ENCODE measurements at regions not wholly inside any gene's neighbourhood (a gene's known extent, or its start where the extent isn't known, plus 50 kb on each side); places are given as distances from the start of the nearest gene placed in this dataset.
"Not testable (repeated sequence)": the region's sequence is repeated elsewhere in the genome, so short reads cannot be mapped to it uniquely, and the experiment has no call there.

DNA sequence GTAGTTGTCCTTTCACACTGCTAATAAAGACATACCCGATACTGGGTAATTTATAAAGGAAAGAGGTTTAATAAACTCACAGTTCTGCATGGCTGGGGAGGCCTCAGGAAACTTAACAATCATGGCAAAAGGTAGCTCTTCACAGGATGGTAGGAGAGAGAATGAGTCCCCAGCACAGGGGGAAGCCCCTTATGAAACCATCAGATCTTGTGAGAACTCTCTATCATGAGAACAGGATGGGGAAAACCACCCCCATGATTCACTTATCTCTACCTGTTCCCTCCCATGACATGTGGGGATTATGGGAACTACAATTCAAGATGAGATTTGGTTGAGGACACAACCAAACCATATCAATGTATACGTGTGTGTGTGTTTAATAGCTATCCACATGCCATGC lies 983.1 kb downstream of the C4orf33 start:
- H3K4me3 ChIP-seq (ENCODE audit: extremely low read depth, insufficient read depth, low read length, poor library complexity, severe bottlenecking); H3K36me3 ChIP-seq (ENCODE audit: control insufficient read depth, insufficient read depth, low read length); H3K27ac ChIP-seq (ENCODE audit: low read depth, low read length, severe bottlenecking); H3K9me3 ChIP-seq (ENCODE audit: control insufficient read depth, low read length); H3K4me1 ChIP-seq (ENCODE audit: control insufficient read depth, insufficient read depth, low read length, poor library complexity, severe bottlenecking): not testable (repeated sequence)
- 100% methylated on average over 1 of the region's 2 CpGs; no CpG with 5 or more reads in 1 of the 2 experiments for WGBS, 2 experiments (ENCODE audit: insufficient coverage in 2 of 2)

DNA sequence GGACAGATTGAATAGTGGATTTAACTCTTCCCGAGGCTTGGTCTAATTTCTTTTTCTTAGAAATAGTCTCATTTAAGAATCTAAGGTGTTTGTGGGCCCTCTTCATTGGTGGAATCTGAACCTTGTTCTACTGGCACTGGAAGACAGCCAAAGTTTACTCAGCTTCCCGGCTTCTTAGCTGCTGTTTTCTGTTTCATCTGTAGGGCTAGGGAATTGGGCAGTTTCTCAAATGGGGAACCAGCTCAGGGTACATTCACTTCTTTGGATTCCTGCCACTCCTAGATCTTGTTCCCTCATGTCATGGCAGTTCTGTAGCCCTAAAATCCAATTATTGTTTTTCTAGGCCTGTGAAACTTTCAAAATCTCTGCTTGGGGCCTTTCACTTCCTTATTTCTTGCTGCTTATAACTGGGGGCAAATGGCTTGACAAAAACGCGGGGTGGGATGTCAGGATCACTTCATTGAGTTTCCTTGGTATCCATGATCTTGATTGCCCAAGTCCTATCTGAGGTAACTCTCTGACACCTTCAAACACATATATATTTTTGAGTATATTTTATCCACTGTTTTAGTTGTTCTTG lies 985.0 kb downstream of the C4orf33 start:
- H3K27ac ChIP-seq (ENCODE audit: low read depth, low read length, severe bottlenecking), result no peak overlapping the region
- 85 to 93% methylated on average over 3 of the region's 4 CpGs for WGBS, 2 experiments (ENCODE audit: insufficient coverage in 2 of 2)

GRCh38 chr4:130090427-130090826 lies 994.5 kb downstream of the C4orf33 start:
- H3K9me3 ChIP-seq (ENCODE audit: control insufficient read depth, low read length), result no peaks in the 10 kb centered on the region
- 90 to 98% methylated on average over 13 to 21 of the region's 22 CpGs for WGBS, 2 experiments (ENCODE audit: insufficient coverage in 2 of 2)
- H3K4me3 ChIP-seq (ENCODE audit: extremely low read depth, insufficient read depth, low read length, poor library complexity, severe bottlenecking), result no peak overlapping the region
- no peaks in the 10 kb centered on the region for H3K4me1 ChIP-seq (ENCODE audit: control insufficient read depth, insufficient read depth, low read length, poor library complexity, severe bottlenecking)
- H3K27ac ChIP-seq (ENCODE audit: low read depth, low read length, severe bottlenecking), result no peak overlapping the region
- no peaks in the 10 kb centered on the region for H3K36me3 ChIP-seq (ENCODE audit: control insufficient read depth, insufficient read depth, low read length)

More for the DNA sequence above, 985.0 kb downstream of the C4orf33 start:
- Histone ChIP-seq H3K9me3 (ENCODE audit: control insufficient read depth, low read length) (no peaks in the 10 kb centered on the region), H3K36me3 (ENCODE audit: control insufficient read depth, insufficient read depth, low read length) (no peaks in the 10 kb centered on the region), H3K4me3 (ENCODE audit: extremely low read depth, insufficient read depth, low read length, poor library complexity, severe bottlenecking) (no peak overlapping the region), H3K4me1 (ENCODE audit: control insufficient read depth, insufficient read depth, low read length, poor library complexity, severe bottlenecking) (no peaks in the 10 kb centered on the region)

GRCh38 chr4:130092187-130093015 lies 996.4 kb downstream of the C4orf33 start:
- WGBS, 2 experiments (ENCODE audit: insufficient coverage in 2 of 2), result 83 to 84% methylated on average over 3 to 5 of the region's 8 CpGs
- H3K9me3 ChIP-seq (ENCODE audit: control insufficient read depth, low read length), result no peaks in the 10 kb centered on the region
- H3K4me1 ChIP-seq (ENCODE audit: control insufficient read depth, insufficient read depth, low read length, poor library complexity, severe bottlenecking), result no peaks in the 10 kb centered on the region
- H3K27ac ChIP-seq (ENCODE audit: low read depth, low read length, severe bottlenecking), result no peak overlapping the region
- no peak overlapping the region for H3K4me3 ChIP-seq (ENCODE audit: extremely low read depth, insufficient read depth, low read length, poor library complexity, severe bottlenecking)
- H3K36me3 ChIP-seq (ENCODE audit: control insufficient read depth, insufficient read depth, low read length), result no peaks in the 10 kb centered on the region

GRCh38 chr4:130099105-130099504 lies 1003.2 kb downstream of the C4orf33 start:
- H3K27ac ChIP-seq (ENCODE audit: low read depth, low read length, severe bottlenecking), result no peak overlapping the region
- no peaks in the 10 kb centered on the region for H3K9me3 ChIP-seq (ENCODE audit: control insufficient read depth, low read length)
- H3K4me1 ChIP-seq (ENCODE audit: control insufficient read depth, insufficient read depth, low read length, poor library complexity, severe bottlenecking), result no peaks in the 10 kb centered on the region
- H3K4me3 ChIP-seq (ENCODE audit: extremely low read depth, insufficient read depth, low read length, poor library complexity, severe bottlenecking), result no peak overlapping the region
- H3K36me3 ChIP-seq (ENCODE audit: control insufficient read depth, insufficient read depth, low read length), result no peaks in the 10 kb centered on the region
- no CpG with 5 or more reads among the region's 1 CpG for WGBS, 2 experiments (ENCODE audit: insufficient coverage in 2 of 2)

- H3K27ac ChIP-seq (ENCODE audit: low read depth, low read length, severe bottlenecking), result no peak overlapping the region
- H3K36me3 ChIP-seq (ENCODE audit: control insufficient read depth, insufficient read depth, low read length), result no peaks in the 10 kb centered on the region
- H3K9me3 ChIP-seq (ENCODE audit: control insufficient read depth, low read length), result no peaks in the 10 kb centered on the region
- no peak overlapping the region for H3K4me3 ChIP-seq (ENCODE audit: extremely low read depth, insufficient read depth, low read length, poor library complexity, severe bottlenecking)
- no peaks in the 10 kb centered on the region for H3K4me1 ChIP-seq (ENCODE audit: control insufficient read depth, insufficient read depth, low read length, poor library complexity, severe bottlenecking)
These were observed 1014.2 kb downstream of the C4orf33 start for GRCh38 chr4:130110189-130110588.

GRCh38 chr4:130110770-130111169 lies 1014.8 kb downstream of the C4orf33 start:
- H3K4me3 ChIP-seq (ENCODE audit: extremely low read depth, insufficient read depth, low read length, poor library complexity, severe bottlenecking), result no peak overlapping the region
- H3K9me3 ChIP-seq (ENCODE audit: control insufficient read depth, low read length), result no peaks in the 10 kb centered on the region
- H3K36me3 ChIP-seq (ENCODE audit: control insufficient read depth, insufficient read depth, low read length), result no peaks in the 10 kb centered on the region
- 39 to 44% methylated on average over 1 of the region's 1 CpG for WGBS, 2 experiments (ENCODE audit: insufficient coverage in 2 of 2)
- no peaks in the 10 kb centered on the region for H3K4me1 ChIP-seq (ENCODE audit: control insufficient read depth, insufficient read depth, low read length, poor library complexity, severe bottlenecking)
- no peak overlapping the region for H3K27ac ChIP-seq (ENCODE audit: low read depth, low read length, severe bottlenecking)

GRCh38 chr4:130124066-130124465 lies 1028.1 kb downstream of the C4orf33 start:
- no peaks in the 10 kb centered on the region for H3K36me3 ChIP-seq (ENCODE audit: control insufficient read depth, insufficient read depth, low read length)
- 100% methylated on average over 1 to 2 of the region's 4 CpGs for whole genome bisulfite sequencing, 2 experiments (ENCODE audit: insufficient coverage in 2 of 2)
- no peak overlapping the region for H3K27ac ChIP-seq (ENCODE audit: low read depth, low read length, severe bottlenecking)
- H3K4me1 ChIP-seq (ENCODE audit: control insufficient read depth, insufficient read depth, low read length, poor library complexity, severe bottlenecking), result no peaks in the 10 kb centered on the region
- no peaks in the 10 kb centered on the region for H3K9me3 ChIP-seq (ENCODE audit: control insufficient read depth, low read length)
- no peak overlapping the region for H3K4me3 ChIP-seq (ENCODE audit: extremely low read depth, insufficient read depth, low read length, poor library complexity, severe bottlenecking)

- 77 to 100% methylated on average over 2 to 3 of the region's 5 CpGs for WGBS, 2 experiments (ENCODE audit: insufficient coverage in 2 of 2)
- no peak overlapping the region for H3K4me3 ChIP-seq (ENCODE audit: extremely low read depth, insufficient read depth, low read length, poor library complexity, severe bottlenecking)
These were observed 1029.5 kb downstream of the C4orf33 start for GRCh38 chr4:130125467-130125866.

DNA sequence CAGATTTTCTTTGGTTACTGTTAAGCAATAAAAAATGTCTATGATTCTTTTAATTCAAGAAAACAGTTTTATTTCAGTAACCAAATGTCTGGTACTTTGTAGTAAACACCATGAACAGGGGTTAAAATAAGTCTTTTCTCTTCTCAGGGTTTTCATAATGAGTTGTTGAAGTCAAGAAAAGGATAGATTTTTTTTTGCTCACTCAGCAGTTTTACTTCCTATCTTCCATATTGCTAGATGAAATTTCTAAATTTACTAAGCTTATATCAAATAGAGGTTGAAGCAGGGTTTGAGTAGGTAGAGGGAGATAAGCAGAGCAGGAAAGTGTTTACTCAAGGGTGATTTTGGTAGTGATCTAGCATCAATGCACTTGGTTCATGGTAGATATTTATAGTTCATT lies 1031.3 kb downstream of the C4orf33 start:
- H3K9me3 ChIP-seq (ENCODE audit: control insufficient read depth, low read length), result no peaks in the 10 kb centered on the region
- H3K36me3 ChIP-seq (ENCODE audit: control insufficient read depth, insufficient read depth, low read length), result no peaks in the 10 kb centered on the region
- H3K27ac ChIP-seq (ENCODE audit: low read depth, low read length, severe bottlenecking), result no peak overlapping the region
- H3K4me1 ChIP-seq (ENCODE audit: control insufficient read depth, insufficient read depth, low read length, poor library complexity, severe bottlenecking), result no peaks in the 10 kb centered on the region
- no peak overlapping the region for H3K4me3 ChIP-seq (ENCODE audit: extremely low read depth, insufficient read depth, low read length, poor library complexity, severe bottlenecking)

More at GRCh38 chr4:130125467-130125866, 1029.5 kb downstream of the C4orf33 start:
- no peaks in the 10 kb centered on the region for H3K9me3 ChIP-seq (ENCODE audit: control insufficient read depth, low read length)
- no peaks in the 10 kb centered on the region for H3K4me1 ChIP-seq (ENCODE audit: control insufficient read depth, insufficient read depth, low read length, poor library complexity, severe bottlenecking)
- no peaks in the 10 kb centered on the region for H3K36me3 ChIP-seq (ENCODE audit: control insufficient read depth, insufficient read depth, low read length)
- no peak overlapping the region for H3K27ac ChIP-seq (ENCODE audit: low read depth, low read length, severe bottlenecking)

DNA sequence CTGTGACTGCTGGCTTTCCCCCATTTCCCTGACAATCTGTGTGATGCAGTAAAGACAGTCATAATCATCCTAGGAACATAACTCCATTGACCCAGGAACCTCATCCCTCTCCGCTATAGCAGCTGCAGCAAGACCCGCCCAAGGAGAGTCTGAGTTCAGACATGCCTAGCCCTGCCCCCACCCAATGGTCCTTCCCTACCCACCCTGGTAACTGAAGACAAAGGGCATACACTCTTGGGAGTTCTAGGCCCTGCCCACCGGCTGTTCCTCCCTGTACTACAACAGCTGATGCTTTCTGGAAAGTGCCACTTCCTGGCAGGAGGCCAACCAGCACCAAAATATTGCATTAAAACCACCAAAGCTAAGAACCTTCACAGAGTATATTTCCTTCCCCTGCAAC lies 1035.6 kb downstream of the C4orf33 start:
- Histone ChIP-seq H3K4me1 (ENCODE audit: control insufficient read depth, insufficient read depth, low read length, poor library complexity, severe bottlenecking) (no peaks in the 10 kb centered on the region), H3K36me3 (ENCODE audit: control insufficient read depth, insufficient read depth, low read length) (no peaks in the 10 kb centered on the region), H3K4me3 (ENCODE audit: extremely low read depth, insufficient read depth, low read length, poor library complexity, severe bottlenecking) (no peak overlapping the region), H3K9me3 (ENCODE audit: control insufficient read depth, low read length) (no peaks in the 10 kb centered on the region), H3K27ac (ENCODE audit: low read depth, low read length, severe bottlenecking) (no peak overlapping the region)
- 92% methylated on average over 2 of the region's 3 CpGs for WGBS, 2 experiments (ENCODE audit: insufficient coverage in 2 of 2)
